ENCODE measurements at regions not wholly inside any gene's neighbourhood (a gene's known extent, or its start where the extent isn't known, plus 50 kb on each side); places are given as distances from the start of the nearest gene placed in this dataset.

DNA sequence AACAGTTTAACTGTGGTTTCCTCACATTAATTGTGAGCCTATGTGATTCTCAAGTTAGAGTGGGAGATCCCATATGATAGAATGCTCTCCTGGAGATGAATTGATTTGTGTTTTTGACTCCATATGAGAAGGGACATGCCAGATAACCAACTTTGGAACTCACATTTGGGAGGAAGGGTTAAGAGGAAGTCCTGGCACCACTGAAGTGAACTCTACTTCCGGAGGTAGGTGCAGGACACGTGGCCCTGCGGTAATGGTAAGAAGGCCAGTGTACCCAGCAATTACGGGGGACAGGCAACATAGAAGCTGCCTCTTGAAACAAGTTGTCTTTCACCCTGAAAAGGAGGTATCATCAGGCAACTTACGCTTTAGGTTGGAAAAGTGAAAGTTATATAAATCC, 146.6 kb upstream of the RFX3 start:
- Histone ChIP-seq H3K4me2 (no peak overlapping the region), H3K27ac (no peak overlapping the region), H3K4me1 (no peaks in the 10 kb centered on the region), H3K4me3 (no peak overlapping the region), H3K9me3 (no peaks in the 10 kb centered on the region)
- ATAC-seq (no peak), FAIRE-seq (no peak), DNase-seq (ENCODE audit: low read depth in 1 of 2, low spot score in 1 of 2) (no peak)
- ChIA-PET CTCF (no interaction called here), POLR2A (no interaction called here)
- WGBS (ENCODE audit: missing lambda C conversion rate), result 86% methylated on average over 5 of the region's 5 CpGs
- TF ChIP-seq FOXS1 (CRISPR knock-in tag; IDR thresholded peaks at IDR 0.05) (no peak), ZC3H11A (IDR thresholded peaks at IDR 0.05) (no peak), NFE2L2 (conservative IDR thresholded peaks at IDR 0.05; ENCODE audit: low read length) (no peak), JUNB (IDR thresholded peaks at IDR 0.05) (no peak), HOXB5 (CRISPR knock-in tag; IDR thresholded peaks at IDR 0.05) (no peak), MYC (IDR thresholded peaks at IDR 0.05; ENCODE audit: borderline replicate concordance, low read length) (no peak), CHD4 (IDR thresholded peaks at IDR 0.05; ENCODE audit: borderline replicate concordance) (no peak)

GRCh38 chr9:3664044-3664443, 138.2 kb upstream of the RFX3 start:
- CTCF ChIA-PET, result interaction anchor here (1.1 kb wide), 1 partner anchor 56 kb away, joined by 3 read pairs; no protein-coding TSS in a partner anchor

DNA sequence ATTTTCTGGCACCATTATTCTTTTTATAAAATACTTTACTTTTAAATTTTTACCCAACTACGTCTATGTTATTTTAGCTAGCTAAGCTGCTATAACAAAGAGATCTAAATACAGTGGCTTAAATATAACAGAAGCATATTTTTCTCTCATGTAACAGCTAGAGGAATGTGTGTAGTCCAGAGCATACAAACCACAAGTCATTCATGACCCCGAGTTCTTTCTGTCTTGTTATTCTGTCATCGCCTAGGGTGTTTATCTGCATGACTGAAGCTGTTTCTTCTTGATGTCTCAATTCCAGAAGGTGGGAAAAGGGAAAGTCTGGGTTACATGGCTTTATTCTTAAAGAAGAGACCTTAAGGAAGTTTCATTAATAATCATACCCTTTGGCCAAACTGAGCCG, 136.9 kb upstream of the RFX3 start:
- POLR2A ChIA-PET, result no interaction called here
- FAIRE-seq, result no peak
- Histone ChIP-seq H3K4me3 (no peak overlapping the region), H3K9me3 (no peaks in the 10 kb centered on the region), H3K4me1 (no peaks in the 10 kb centered on the region), H3K27ac (no peak overlapping the region), H3K4me2 (no peak overlapping the region)
- TF ChIP-seq HOXA7 (CRISPR knock-in tag; IDR thresholded peaks at IDR 0.05) (no peak), CBX8 (IDR thresholded peaks at IDR 0.05) (no peak), CEBPB (IDR thresholded peaks at IDR 0.05) (no peak), EP300 (IDR thresholded peaks at IDR 0.05) (no peak), PBX3 (IDR thresholded peaks at IDR 0.05) (no peak), KDM5A (IDR thresholded peaks at IDR 0.05) (no peak), HES2 (IDR thresholded peaks at IDR 0.05) (no peak), FOXS1 (CRISPR knock-in tag; IDR thresholded peaks at IDR 0.05) (no peak), POLR2AphosphoS2 (conservative IDR thresholded peaks at IDR 0.05; ENCODE audit: low read length) (no peak), ESRRA (IDR thresholded peaks at IDR 0.05; ENCODE audit: borderline replicate concordance, low read length) (no peak), PHF8 (IDR thresholded peaks at IDR 0.05; ENCODE audit: borderline replicate concordance, low read depth) (no peak)
- TF ChIP-seq, protein P1, sequence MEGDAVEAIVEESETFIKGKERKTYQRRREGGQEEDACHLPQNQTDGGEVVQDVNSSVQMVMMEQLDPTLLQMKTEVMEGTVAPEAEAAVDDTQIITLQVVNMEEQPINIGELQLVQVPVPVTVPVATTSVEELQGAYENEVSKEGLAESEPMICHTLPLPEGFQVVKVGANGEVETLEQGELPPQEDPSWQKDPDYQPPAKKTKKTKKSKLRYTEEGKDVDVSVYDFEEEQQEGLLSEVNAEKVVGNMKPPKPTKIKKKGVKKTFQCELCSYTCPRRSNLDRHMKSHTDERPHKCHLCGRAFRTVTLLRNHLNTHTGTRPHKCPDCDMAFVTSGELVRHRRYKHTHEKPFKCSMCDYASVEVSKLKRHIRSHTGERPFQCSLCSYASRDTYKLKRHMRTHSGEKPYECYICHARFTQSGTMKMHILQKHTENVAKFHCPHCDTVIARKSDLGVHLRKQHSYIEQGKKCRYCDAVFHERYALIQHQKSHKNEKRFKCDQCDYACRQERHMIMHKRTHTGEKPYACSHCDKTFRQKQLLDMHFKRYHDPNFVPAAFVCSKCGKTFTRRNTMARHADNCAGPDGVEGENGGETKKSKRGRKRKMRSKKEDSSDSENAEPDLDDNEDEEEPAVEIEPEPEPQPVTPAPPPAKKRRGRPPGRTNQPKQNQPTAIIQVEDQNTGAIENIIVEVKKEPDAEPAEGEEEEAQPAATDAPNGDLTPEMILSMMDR (IDR thresholded peaks at IDR 0.05), result no peak
- 49% methylated on average over 4 of the region's 4 CpGs for WGBS (ENCODE audit: missing lambda C conversion rate)
- CTCF ChIA-PET, result interaction anchor here (1.2 kb wide), 1 partner anchor 13 kb away, joined by 4 read pairs; no protein-coding TSS in a partner anchor
- no peak for ATAC-seq
- no peak for DNase-seq (ENCODE audit: low read depth in 1 of 2, low spot score in 1 of 2)

More at GRCh38 chr9:3664044-3664443, 138.2 kb upstream of the RFX3 start:
- Histone ChIP-seq H3K9me3 (no peaks in the 10 kb centered on the region), H3K4me1 (no peaks in the 10 kb centered on the region), H3K27ac (no peak overlapping the region), H3K4me2 (no peak overlapping the region), H3K4me3 (no peak overlapping the region)
- WGBS (ENCODE audit: missing lambda C conversion rate), result 30% methylated on average over 1 of the region's 1 CpG
- DNase-seq (ENCODE audit: low read depth in 1 of 2, low spot score in 1 of 2), result no peak
- POLR2A ChIA-PET, result no interaction called here
- no peak for FAIRE-seq
- TF ChIP-seq MYC (IDR thresholded peaks at IDR 0.05; ENCODE audit: borderline replicate concordance, low read length), result no peak
- TF ChIP-seq BHLHE40 (IDR thresholded peaks at IDR 0.05; ENCODE audit: low read depth, low read length), result no peak
- TF ChIP-seq TP53 (CRISPR knock-in tag; IDR thresholded peaks at IDR 0.05), result no peak
- no peak for TF ChIP-seq FOSL2 (IDR thresholded peaks at IDR 0.05)
- TF ChIP-seq FOSL2 (CRISPR knock-in tag; IDR thresholded peaks at IDR 0.05), result no peak
- no peak for ATAC-seq
